ENCODE measurements at regions not wholly inside any gene's neighbourhood (a gene's known extent, or its start where the extent isn't known, plus 50 kb on each side); places are given as distances from the start of the nearest gene placed in this dataset.

DNA sequence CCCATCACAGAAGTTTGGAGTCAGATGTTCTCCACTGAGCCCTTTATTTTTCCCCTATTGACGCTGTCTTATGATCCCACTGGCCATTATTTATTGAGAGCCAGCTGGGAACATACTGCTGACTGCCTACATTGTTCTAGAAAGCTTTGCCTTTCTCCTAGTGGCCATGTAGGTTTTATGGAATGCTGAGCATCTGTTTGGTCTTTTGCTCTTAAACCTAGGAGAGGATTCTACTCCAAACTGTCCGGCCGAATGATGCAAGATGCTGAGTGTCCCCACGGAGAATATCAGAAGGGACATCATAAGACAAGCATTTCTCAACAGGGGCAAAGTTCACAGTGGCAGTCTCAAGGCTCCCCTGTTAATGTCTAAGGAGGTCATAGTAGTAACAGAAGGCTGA lies 171.4 kb downstream of the ARRDC4 start:
- H3K36me3 ChIP-seq (ENCODE audit: control insufficient read depth in 3 of 3, insufficient read depth in 3 of 3, low read length in 3 of 3) = no peaks in the 10 kb centered on the region
- no peaks in the 10 kb centered on the region for H3K9me3 ChIP-seq (ENCODE audit: control insufficient read depth in 3 of 3, low read length in 3 of 3)
- H3K27ac ChIP-seq (ENCODE audit: low read depth, low read length) = no peak overlapping the region
- H3K4me1 ChIP-seq (ENCODE audit: control insufficient read depth in 3 of 3, insufficient read depth in 3 of 3, low read length in 3 of 3) = no peaks in the 10 kb centered on the region
- no peak overlapping the region for H3K4me3 ChIP-seq (ENCODE audit: low read length in 3 of 3)
- H3K27me3 ChIP-seq (ENCODE audit: control insufficient read depth in 3 of 3, insufficient read depth in 3 of 3, low read length in 3 of 3) = peaks cover 0 to 6% (median 3%) of the 10 kb centered on the region in 3 donors
- no peak overlapping the region for H3K9ac ChIP-seq (ENCODE audit: low read depth in 1 of 3, low read length in 3 of 3)

- H3K4me1 ChIP-seq (ENCODE audit: control insufficient read depth in 3 of 3, insufficient read depth in 3 of 3, low read length in 3 of 3) = no peaks in the 10 kb centered on the region
- no peaks in the 10 kb centered on the region for H3K36me3 ChIP-seq (ENCODE audit: control insufficient read depth in 3 of 3, insufficient read depth in 3 of 3, low read length in 3 of 3)
- no peak overlapping the region for H3K4me3 ChIP-seq (ENCODE audit: low read length in 3 of 3)
- H3K27me3 ChIP-seq (ENCODE audit: control insufficient read depth in 3 of 3, insufficient read depth in 3 of 3, low read length in 3 of 3) = peaks cover 0 to 6% (median 3%) of the 10 kb centered on the region in 3 donors
- no peak overlapping the region for H3K9ac ChIP-seq (ENCODE audit: low read depth in 1 of 3, low read length in 3 of 3)
- no peak overlapping the region for H3K27ac ChIP-seq (ENCODE audit: low read depth, low read length)
- H3K9me3 ChIP-seq (ENCODE audit: control insufficient read depth in 3 of 3, low read length in 3 of 3) = no peaks in the 10 kb centered on the region
Observed at GRCh38 chr15:98134905-98135304, 174.4 kb downstream of the ARRDC4 start.

- H3K27me3 ChIP-seq (ENCODE audit: control insufficient read depth in 3 of 3, insufficient read depth in 3 of 3, low read length in 3 of 3) = peaks cover 0 to 3% (median 3%) of the 10 kb centered on the region in 3 donors
- H3K4me3 ChIP-seq (ENCODE audit: low read length in 3 of 3) = no peak overlapping the region
- H3K4me1 ChIP-seq (ENCODE audit: control insufficient read depth in 3 of 3, insufficient read depth in 3 of 3, low read length in 3 of 3) = no peaks in the 10 kb centered on the region
- no peaks in the 10 kb centered on the region for H3K9me3 ChIP-seq (ENCODE audit: control insufficient read depth in 3 of 3, low read length in 3 of 3)
- no peaks in the 10 kb centered on the region for H3K36me3 ChIP-seq (ENCODE audit: control insufficient read depth in 3 of 3, insufficient read depth in 3 of 3, low read length in 3 of 3)
- H3K9ac ChIP-seq (ENCODE audit: low read depth in 1 of 3, low read length in 3 of 3) = no peak overlapping the region
- H3K27ac ChIP-seq (ENCODE audit: low read depth, low read length) = no peak overlapping the region
Observed at GRCh38 chr15:98138910-98139309, 178.4 kb downstream of the ARRDC4 start.

DNA sequence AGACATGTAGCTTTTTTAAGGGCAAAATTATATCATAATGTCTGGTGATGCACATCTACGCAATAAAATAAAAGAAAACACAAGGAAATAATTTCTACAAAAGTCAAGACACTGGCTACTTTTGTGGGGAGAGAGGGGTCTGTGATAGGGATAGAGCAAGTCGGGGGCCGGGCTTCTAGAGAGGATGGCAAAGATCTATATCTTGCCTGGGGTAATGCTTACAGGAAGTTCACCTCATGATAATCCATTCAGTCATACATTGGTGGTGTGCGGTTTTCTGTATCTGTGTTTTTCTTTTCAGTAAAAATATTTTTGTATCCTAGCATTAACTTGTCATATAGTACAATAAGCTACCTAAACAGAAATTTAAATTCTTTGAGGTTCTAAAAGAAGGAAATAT lies 178.8 kb downstream of the ARRDC4 start:
- H3K27ac ChIP-seq (ENCODE audit: low read depth, low read length) = no peak overlapping the region
- H3K36me3 ChIP-seq (ENCODE audit: control insufficient read depth in 3 of 3, insufficient read depth in 3 of 3, low read length in 3 of 3) = no peaks in the 10 kb centered on the region
- no peaks in the 10 kb centered on the region for H3K4me1 ChIP-seq (ENCODE audit: control insufficient read depth in 3 of 3, insufficient read depth in 3 of 3, low read length in 3 of 3)
- no peak overlapping the region for H3K4me3 ChIP-seq (ENCODE audit: low read length in 3 of 3)
- H3K27me3 ChIP-seq (ENCODE audit: control insufficient read depth in 3 of 3, insufficient read depth in 3 of 3, low read length in 3 of 3) = peaks cover 0 to 2% (median 0%) of the 10 kb centered on the region in 3 donors
- no peaks in the 10 kb centered on the region for H3K9me3 ChIP-seq (ENCODE audit: control insufficient read depth in 3 of 3, low read length in 3 of 3)
- H3K9ac ChIP-seq (ENCODE audit: low read depth in 1 of 3, low read length in 3 of 3) = no peak overlapping the region

DNA sequence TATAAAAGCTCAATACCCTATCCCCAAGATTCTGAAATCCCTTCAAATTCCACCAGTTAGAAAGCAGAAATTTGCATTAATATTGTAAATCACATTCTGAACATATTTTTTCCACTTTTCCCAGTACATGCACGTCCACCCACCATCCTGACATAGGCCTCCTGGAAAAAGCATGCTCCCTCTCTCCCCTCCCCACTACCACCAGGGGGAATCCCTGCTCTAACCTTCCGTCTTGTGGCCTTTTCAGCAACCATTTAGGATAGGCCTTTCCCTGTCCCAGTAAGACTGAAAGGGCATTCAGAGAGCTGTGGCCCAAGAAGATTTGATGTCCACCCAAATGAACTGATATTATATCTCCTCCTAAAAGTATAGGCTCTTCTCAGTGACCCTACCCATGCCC lies 182.1 kb downstream of the ARRDC4 start:
- H3K27me3 ChIP-seq (ENCODE audit: control insufficient read depth in 3 of 3, insufficient read depth in 3 of 3, low read length in 3 of 3) = no peaks in the 10 kb centered on the region

GRCh38 chr15:98143116-98143515 lies 182.6 kb downstream of the ARRDC4 start:
- H3K4me1 ChIP-seq (ENCODE audit: control insufficient read depth in 3 of 3, insufficient read depth in 3 of 3, low read length in 3 of 3) = no peaks in the 10 kb centered on the region
- no peaks in the 10 kb centered on the region for H3K27me3 ChIP-seq (ENCODE audit: control insufficient read depth in 3 of 3, insufficient read depth in 3 of 3, low read length in 3 of 3)
- no peak overlapping the region for H3K27ac ChIP-seq (ENCODE audit: low read depth, low read length)
- no peak overlapping the region for H3K9ac ChIP-seq (ENCODE audit: low read depth in 1 of 3, low read length in 3 of 3)
- no peaks in the 10 kb centered on the region for H3K36me3 ChIP-seq (ENCODE audit: control insufficient read depth in 3 of 3, insufficient read depth in 3 of 3, low read length in 3 of 3)
- no peak overlapping the region for H3K4me3 ChIP-seq (ENCODE audit: low read length in 3 of 3)
- H3K9me3 ChIP-seq (ENCODE audit: control insufficient read depth in 3 of 3, low read length in 3 of 3) = no peaks in the 10 kb centered on the region

More for the DNA sequence above, 182.1 kb downstream of the ARRDC4 start:
- H3K9ac ChIP-seq (ENCODE audit: low read depth in 1 of 3, low read length in 3 of 3) = no peak overlapping the region
- no peaks in the 10 kb centered on the region for H3K9me3 ChIP-seq (ENCODE audit: control insufficient read depth in 3 of 3, low read length in 3 of 3)
- no peak overlapping the region for H3K27ac ChIP-seq (ENCODE audit: low read depth, low read length)
- no peak overlapping the region for H3K4me3 ChIP-seq (ENCODE audit: low read length in 3 of 3)
- H3K36me3 ChIP-seq (ENCODE audit: control insufficient read depth in 3 of 3, insufficient read depth in 3 of 3, low read length in 3 of 3) = no peaks in the 10 kb centered on the region
- no peaks in the 10 kb centered on the region for H3K4me1 ChIP-seq (ENCODE audit: control insufficient read depth in 3 of 3, insufficient read depth in 3 of 3, low read length in 3 of 3)

DNA sequence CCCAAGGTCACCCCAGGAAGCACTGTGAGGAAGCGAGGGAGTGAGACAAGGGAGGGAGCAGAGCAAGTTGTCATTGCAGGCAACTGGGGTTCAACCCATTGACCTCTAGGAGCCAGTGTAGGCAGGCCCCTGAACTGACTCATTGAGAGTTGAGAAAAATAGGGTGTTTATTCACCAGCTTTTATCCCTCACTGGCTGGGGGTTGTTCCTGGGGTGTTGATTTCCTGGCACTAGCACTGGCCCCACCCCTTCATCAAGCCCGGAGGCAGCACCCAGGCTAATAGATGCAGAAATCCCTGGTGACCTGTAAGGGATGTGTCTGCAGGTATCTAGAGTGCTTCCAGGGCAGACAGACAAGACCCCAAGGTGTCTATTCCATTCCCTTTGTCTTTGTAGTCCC lies 183.9 kb downstream of the ARRDC4 start:
- Histone ChIP-seq H3K4me3 (ENCODE audit: low read length in 3 of 3) (no peak overlapping the region), H3K27ac (ENCODE audit: low read depth, low read length) (no peak overlapping the region), H3K9ac (ENCODE audit: low read depth in 1 of 3, low read length in 3 of 3) (no peak overlapping the region), H3K4me1 (ENCODE audit: control insufficient read depth in 3 of 3, insufficient read depth in 3 of 3, low read length in 3 of 3) (no peaks in the 10 kb centered on the region), H3K27me3 (ENCODE audit: control insufficient read depth in 3 of 3, insufficient read depth in 3 of 3, low read length in 3 of 3) (no peaks in the 10 kb centered on the region), H3K36me3 (ENCODE audit: control insufficient read depth in 3 of 3, insufficient read depth in 3 of 3, low read length in 3 of 3) (no peaks in the 10 kb centered on the region), H3K9me3 (ENCODE audit: control insufficient read depth in 3 of 3, low read length in 3 of 3) (no peaks in the 10 kb centered on the region)

- Histone ChIP-seq H3K27me3 (ENCODE audit: control insufficient read depth in 3 of 3, insufficient read depth in 3 of 3, low read length in 3 of 3) (no peaks in the 10 kb centered on the region), H3K27ac (ENCODE audit: low read depth, low read length) (no peak overlapping the region), H3K9ac (ENCODE audit: low read depth in 1 of 3, low read length in 3 of 3) (no peak overlapping the region), H3K4me3 (ENCODE audit: low read length in 3 of 3) (no peak overlapping the region), H3K4me1 (ENCODE audit: control insufficient read depth in 3 of 3, insufficient read depth in 3 of 3, low read length in 3 of 3) (no peaks in the 10 kb centered on the region), H3K36me3 (ENCODE audit: control insufficient read depth in 3 of 3, insufficient read depth in 3 of 3, low read length in 3 of 3) (no peaks in the 10 kb centered on the region), H3K9me3 (ENCODE audit: control insufficient read depth in 3 of 3, low read length in 3 of 3) (no peaks in the 10 kb centered on the region)
Observed at GRCh38 chr15:98146031-98146820, 185.7 kb downstream of the ARRDC4 start.

GRCh38 chr15:98147415-98147814 lies 186.9 kb downstream of the ARRDC4 start:
- Histone ChIP-seq H3K9me3 (ENCODE audit: control insufficient read depth in 3 of 3, low read length in 3 of 3) (no peaks in the 10 kb centered on the region), H3K27ac (ENCODE audit: low read depth, low read length) (no peak overlapping the region), H3K36me3 (ENCODE audit: control insufficient read depth in 3 of 3, insufficient read depth in 3 of 3, low read length in 3 of 3) (no peaks in the 10 kb centered on the region), H3K4me1 (ENCODE audit: control insufficient read depth in 3 of 3, insufficient read depth in 3 of 3, low read length in 3 of 3) (no peaks in the 10 kb centered on the region), H3K9ac (ENCODE audit: low read depth in 1 of 3, low read length in 3 of 3) (no peak overlapping the region), H3K27me3 (ENCODE audit: control insufficient read depth in 3 of 3, insufficient read depth in 3 of 3, low read length in 3 of 3) (peaks cover 0 to 3% (median 0%) of the 10 kb centered on the region in 3 donors), H3K4me3 (ENCODE audit: low read length in 3 of 3) (no peak overlapping the region)

DNA sequence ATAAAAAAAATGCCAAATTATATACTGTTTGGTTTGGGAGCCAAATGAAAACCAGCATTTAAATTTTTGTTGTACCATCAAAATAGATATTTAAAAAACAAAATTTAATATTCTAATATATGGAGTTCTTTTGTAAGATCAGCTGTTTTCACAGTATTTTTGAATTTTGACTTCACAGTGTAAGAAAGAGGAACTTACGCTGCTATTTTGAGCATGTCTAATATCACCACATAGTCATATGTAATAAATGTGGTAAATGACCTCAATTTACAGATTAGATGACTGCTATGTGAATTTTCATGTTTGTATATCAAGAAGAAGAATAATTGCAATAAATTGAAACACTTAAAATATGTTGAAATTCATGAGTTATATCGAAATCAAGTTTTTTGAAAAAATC lies 189.6 kb downstream of the ARRDC4 start:
- H3K9me3 ChIP-seq (ENCODE audit: control insufficient read depth in 3 of 3, low read length in 3 of 3) = no peaks in the 10 kb centered on the region
- H3K27me3 ChIP-seq (ENCODE audit: control insufficient read depth in 3 of 3, insufficient read depth in 3 of 3, low read length in 3 of 3) = peaks cover 0 to 3% (median 0%) of the 10 kb centered on the region in 3 donors
- H3K9ac ChIP-seq (ENCODE audit: low read depth in 1 of 3, low read length in 3 of 3) = no peak overlapping the region
- H3K4me3 ChIP-seq (ENCODE audit: low read length in 3 of 3) = no peak overlapping the region
- H3K36me3 ChIP-seq (ENCODE audit: control insufficient read depth in 3 of 3, insufficient read depth in 3 of 3, low read length in 3 of 3) = no peaks in the 10 kb centered on the region
- H3K4me1 ChIP-seq (ENCODE audit: control insufficient read depth in 3 of 3, insufficient read depth in 3 of 3, low read length in 3 of 3) = no peaks in the 10 kb centered on the region
- H3K27ac ChIP-seq (ENCODE audit: low read depth, low read length) = no peak overlapping the region
